Cardiac fibroblast (primary cell): ENCODE measurements at regions not wholly inside any gene's neighbourhood (a gene's known extent, or its start where the extent isn't known, plus 50 kb on each side); places are given as distances from the start of the nearest gene placed in this dataset.
"Not testable (repeated sequence)": the region's sequence is repeated elsewhere in the genome, so short reads cannot be mapped to it uniquely, and the experiment has no call there.

ENCODE experiments used
- DNase-seq, 2 donors: peaks; one replicate each; pipeline versions ENCODE4 v3.0.0 to v3.0.0-alpha.2; 2010; ENCODE audit warnings: low read depth in 2 of 2
- H3K4me3 ChIP-seq, 2 donors: replicated peaks in 1 of 2; 1 replicate in 1 of 2; 2 replicates in 1 of 2; pipeline ENCODE4 v1.5.1; 2011; ENCODE audit warnings: low read depth in 2 of 2, low read length in 2 of 2, mild to moderate bottlenecking in 2 of 2, moderate library complexity in 1 of 2
- TF ChIP-seq, protein P1 (sequence below): IDR thresholded peaks from one replicate; pipeline ENCODE4 v1.5.1; 2011; ENCODE audit warnings: low read depth, mild to moderate bottlenecking, low read length, inconsistent platforms

DNA sequence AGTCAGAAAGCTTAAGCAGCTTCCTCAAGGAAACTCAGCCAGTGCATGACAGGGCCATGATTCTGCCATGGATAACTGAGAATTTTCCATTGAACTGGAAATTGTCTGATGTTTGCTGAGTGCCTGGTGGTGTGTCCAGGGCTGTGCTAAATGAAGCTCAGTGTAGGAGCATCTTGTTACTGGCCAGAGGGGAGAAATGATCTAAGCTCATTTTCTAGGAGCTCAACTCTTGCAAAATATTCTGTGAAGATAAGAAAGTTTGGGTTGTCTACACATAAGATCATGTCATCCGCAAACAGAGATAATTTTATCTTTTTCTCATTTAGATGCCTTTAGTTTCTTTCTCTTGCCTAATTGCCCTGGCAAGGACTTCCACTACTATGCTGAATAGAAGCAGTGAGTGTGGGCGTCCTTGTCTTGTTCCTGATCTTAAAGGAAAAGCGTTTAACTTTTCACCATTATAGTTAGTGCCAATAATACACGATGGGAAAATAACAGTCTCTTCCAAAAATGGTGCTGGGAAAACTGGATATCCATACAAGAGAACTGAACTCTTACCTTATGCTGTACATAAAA, 108.9 kb downstream of the ATP6V0E2 start:
- DNase-seq = not testable (repeated sequence)

DNA sequence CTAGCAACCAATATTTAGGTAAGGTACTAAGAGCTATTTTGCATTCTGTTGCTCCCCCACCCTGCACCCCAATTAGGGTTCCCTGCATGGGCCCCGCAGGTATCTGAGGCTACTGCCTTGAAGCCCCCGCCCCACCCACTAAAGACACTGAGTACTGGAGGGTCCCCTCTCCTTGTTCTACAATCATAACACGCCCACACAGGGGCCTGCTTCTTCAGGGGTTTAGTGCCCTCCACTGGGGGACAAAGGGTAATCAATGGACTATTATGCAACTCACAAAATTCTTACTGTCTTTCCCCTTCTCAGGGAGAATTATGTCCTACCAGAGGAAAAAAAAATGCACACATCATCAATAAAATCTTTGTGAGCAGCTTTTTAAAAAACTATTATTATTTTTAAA, 113.1 kb downstream of the ATP6V0E2 start:
- not testable (repeated sequence) for DNase-seq, H3K4me3 ChIP-seq

More for the DNA sequence above, 108.9 kb downstream of the ATP6V0E2 start:
- H3K4me3 ChIP-seq = not testable (repeated sequence)

DNA sequence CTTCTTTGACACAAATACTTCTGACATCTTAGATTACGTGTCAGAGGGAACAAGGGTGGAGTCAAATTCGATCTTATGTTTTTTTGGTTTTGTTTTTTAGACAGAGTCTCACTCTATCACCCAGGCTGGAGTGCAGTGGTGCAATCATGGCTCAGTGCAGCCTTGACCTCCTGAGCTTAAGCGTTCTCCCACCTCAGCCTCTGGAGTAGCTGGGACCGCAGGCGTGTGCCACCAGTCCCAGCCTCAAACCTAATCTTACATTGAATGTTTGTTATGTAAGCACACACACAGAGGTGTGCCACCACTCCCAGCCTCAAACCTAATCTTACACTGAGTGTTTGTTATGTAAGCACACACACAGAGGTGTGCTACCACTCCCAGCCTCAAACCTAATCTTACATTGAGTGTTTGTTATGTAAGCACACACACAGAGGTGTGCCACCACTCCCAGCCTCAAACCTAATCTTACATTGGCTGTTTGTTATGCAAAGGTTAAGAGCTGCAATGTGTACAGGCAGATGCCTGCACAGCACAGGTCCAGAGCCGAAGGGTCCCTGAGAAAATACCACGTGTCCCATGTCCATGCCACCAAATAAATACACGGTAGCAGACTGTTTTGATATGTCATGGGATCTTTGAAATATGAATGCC, 118.0 kb downstream of the ATP6V0E2 start:
- H3K4me3 ChIP-seq, DNase-seq: not testable (repeated sequence)

GRCh38 chr7:149992366-149992765, 118.6 kb downstream of the ATP6V0E2 start:
- DNase-seq, H3K4me3 ChIP-seq: not testable (repeated sequence)

DNA sequence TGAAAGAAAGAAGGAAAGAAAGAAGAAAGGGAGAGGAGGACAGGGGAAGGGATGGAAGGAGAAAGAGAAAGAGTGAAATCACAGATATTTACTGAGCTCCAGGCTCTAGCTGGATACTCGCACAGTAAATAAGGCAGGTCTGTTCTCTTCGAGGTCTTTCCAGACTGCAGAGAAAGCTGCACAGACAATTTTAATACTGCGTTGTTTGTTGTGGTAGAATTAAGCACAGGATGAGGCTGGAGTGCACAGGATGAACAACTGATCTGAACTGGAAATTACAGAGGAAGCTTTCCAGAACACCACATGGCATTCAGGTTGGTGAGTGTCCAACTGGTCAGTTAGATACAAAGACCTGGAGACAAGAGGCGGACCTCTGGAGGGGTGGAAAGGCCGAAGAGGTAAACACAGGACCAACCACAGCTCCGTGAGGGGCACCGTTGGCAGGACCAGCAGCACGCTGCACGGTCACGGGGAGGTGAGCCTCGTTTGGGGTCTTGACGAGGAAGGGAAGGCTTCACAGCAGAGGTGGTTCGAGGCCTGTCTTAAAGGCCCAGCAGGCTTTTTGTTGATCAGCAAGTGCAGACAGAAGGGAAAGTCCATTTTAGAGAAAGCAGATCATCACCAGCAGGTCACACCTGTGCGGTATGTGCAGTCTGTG, 121.7 kb downstream of the ATP6V0E2 start:
- H3K4me3 ChIP-seq, DNase-seq: not testable (repeated sequence)

DNA sequence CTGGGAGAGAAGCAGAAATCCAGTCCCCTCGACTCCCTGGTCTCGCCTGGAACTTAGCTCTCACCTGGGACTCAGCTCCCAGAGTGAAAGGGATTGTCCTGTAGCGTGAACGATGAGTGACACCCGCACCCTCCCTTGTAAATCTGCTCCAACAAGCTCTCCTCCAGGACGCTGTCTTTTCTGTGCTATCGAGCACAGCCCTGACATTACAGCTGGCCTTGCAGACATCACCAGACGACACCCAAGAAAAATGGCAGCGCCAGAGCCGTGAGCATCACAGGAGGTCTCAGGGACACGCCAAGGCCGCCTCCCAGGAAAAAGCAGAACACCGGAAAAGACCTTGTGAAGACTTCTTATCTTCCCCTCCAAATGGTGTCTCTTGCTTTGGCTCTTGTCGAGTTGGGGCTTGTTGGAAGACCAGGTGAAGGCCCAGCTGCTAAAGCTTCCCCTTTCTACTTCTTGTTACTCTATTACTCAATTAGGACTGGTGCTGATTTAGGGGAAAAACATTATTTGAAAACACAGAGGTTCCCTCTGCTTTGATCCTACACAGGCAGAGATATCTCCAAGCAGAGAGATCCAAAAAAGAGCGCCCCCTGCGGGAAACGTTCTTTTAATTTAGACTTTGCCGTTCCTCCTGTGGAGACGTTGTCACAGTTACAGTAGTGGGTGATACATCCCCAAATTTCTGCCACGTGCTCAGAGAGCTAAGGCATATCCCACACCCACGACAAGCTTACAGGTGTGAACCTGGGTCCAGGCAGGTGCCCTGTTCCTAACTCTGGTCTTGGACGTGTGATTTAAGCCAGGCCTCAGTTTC, 127.2 kb downstream of the ATP6V0E2 start:
- H3K4me3 ChIP-seq, DNase-seq: not testable (repeated sequence)

DNA sequence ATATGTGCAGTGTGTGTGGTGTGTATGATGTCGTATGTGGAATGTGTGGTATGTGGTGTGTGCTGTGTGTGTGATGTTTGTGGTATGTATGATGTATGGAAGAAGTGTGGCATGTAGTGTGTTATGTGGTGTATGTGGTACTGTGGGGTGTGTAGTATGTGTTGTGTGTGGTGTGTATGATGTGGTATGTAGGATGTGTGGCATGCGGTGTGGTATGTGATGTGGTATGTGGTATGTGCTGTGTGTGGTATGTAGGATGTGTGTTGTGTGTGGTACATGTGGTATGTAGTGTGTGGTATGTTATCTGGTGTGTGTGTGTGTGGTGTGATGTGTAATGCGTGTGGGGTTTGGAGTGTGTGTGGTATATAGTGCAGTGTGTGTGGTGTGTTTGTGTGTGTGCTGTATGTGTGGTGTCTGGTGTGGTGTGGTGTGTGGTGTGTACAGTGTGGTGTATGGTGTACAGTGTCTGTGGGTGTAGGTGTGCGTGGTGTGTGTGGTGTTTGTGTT, 129.6 kb downstream of the ATP6V0E2 start:
- TF ChIP-seq, protein P1, sequence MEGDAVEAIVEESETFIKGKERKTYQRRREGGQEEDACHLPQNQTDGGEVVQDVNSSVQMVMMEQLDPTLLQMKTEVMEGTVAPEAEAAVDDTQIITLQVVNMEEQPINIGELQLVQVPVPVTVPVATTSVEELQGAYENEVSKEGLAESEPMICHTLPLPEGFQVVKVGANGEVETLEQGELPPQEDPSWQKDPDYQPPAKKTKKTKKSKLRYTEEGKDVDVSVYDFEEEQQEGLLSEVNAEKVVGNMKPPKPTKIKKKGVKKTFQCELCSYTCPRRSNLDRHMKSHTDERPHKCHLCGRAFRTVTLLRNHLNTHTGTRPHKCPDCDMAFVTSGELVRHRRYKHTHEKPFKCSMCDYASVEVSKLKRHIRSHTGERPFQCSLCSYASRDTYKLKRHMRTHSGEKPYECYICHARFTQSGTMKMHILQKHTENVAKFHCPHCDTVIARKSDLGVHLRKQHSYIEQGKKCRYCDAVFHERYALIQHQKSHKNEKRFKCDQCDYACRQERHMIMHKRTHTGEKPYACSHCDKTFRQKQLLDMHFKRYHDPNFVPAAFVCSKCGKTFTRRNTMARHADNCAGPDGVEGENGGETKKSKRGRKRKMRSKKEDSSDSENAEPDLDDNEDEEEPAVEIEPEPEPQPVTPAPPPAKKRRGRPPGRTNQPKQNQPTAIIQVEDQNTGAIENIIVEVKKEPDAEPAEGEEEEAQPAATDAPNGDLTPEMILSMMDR = no peak
- DNase-seq = no peak
- no peak overlapping the region for H3K4me3 ChIP-seq

GRCh38 chr7:150003973-150004372, 130.2 kb downstream of the ATP6V0E2 start:
- DNase-seq, H3K4me3 ChIP-seq: not testable (repeated sequence)

GRCh38 chr7:150004843-150005242, 131.1 kb downstream of the ATP6V0E2 start:
- DNase-seq, H3K4me3 ChIP-seq: not testable (repeated sequence)

DNA sequence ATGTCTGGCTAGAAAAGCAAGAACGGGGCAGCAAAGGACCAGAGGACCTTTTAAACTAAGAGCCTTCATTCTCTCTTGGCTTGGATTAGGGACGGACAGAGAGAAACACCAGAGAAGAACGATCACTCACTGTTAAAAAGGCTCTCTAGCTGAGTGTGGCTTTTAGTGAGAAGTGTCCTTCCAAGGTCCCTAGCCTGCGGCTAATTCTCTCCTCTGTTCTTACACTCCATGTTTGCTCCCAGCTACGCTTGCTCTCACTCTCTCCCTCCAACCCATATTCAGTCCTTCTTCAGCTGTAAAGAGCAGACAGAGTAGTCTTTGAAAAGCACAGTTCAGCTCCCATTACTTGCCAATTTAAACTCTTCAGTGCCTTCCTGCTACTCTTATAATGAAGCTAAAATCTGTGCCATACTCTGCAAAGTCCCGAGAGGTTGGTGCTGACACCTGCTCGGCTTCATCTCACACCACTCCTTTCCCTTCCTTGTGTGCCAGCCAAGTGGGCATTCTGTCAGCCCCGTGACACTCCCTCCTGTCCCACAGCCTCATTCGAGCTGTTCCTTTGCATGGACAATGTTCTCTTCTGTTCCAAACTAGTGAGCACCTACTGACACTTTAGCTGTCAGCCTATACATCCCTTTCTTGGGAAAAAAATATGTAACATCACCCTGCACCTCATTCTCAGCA, 136.0 kb downstream of the ATP6V0E2 start:
- not testable (repeated sequence) for DNase-seq

GRCh38 chr7:150016651-150017189, 143.0 kb downstream of the ATP6V0E2 start:
- H3K4me3 ChIP-seq, DNase-seq: not testable (repeated sequence)

More for the DNA sequence above, 136.0 kb downstream of the ATP6V0E2 start:
- not testable (repeated sequence) for H3K4me3 ChIP-seq

DNA sequence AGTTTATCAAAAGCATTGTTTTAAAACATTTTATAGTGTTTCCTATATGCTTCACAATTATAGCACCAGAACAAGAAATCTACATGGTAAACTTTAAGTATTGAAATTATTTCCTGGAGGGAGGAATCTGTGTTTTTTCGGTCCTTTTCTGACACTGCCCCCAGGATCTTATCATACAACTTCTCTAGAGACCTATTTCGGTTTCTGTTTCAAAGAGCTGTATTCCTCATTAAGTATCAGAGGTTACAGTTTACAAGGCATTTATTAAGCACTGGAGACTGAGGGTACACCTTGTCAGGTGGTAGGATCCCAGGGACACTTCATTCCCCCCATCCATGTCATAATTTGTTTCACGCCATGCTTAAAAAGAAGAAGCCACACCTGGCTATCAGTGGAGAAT, 146.4 kb downstream of the ATP6V0E2 start:
- not testable (repeated sequence) for DNase-seq, H3K4me3 ChIP-seq

GRCh38 chr7:150024550-150025490, 151.1 kb downstream of the ATP6V0E2 start:
- H3K4me3 ChIP-seq, DNase-seq: not testable (repeated sequence)

DNA sequence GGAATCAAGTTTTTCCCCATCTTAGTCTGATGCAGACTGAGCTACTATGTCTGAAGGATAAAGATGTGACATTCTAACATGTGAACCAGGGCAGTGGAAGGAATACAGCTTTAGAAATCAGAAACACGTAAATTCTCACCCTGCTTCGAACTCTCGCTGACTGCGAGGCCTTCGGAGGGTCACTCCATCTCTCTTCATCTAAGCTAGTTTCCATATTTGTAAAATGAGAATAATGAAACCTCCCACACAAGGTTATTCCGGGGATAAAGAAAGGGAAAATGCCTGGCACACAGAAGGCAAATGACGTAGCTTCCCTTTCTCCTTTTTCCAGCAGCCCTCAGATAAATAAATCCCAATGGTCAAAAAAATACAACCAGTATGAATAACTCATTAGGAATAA, 152.0 kb downstream of the ATP6V0E2 start:
- not testable (repeated sequence) for DNase-seq, H3K4me3 ChIP-seq
